ENCODE measurements at regions not wholly inside any gene's neighbourhood (a gene's known extent, or its start where the extent isn't known, plus 50 kb on each side); places are given as distances from the start of the nearest gene placed in this dataset.

- TF ChIP-seq SAP30 (IDR thresholded peaks at IDR 0.05; ENCODE audit: insufficient read depth, insufficient replicate concordance, low read length) (no peak), GABPA (IDR thresholded peaks at IDR 0.05; ENCODE audit: borderline replicate concordance, insufficient read depth, low read length) (no peak), EZH2 (IDR thresholded peaks at IDR 0.05; ENCODE audit: low read depth, low read length, severe bottlenecking) (no peak), TBP (IDR thresholded peaks at IDR 0.05; ENCODE audit: low read depth, low read length) (no peak), NRF1 (IDR thresholded peaks at IDR 0.05; ENCODE audit: low read depth, low read length) (no peak), POU5F1 (IDR thresholded peaks at IDR 0.05; ENCODE audit: low read depth, low read length) (no peak)
Observed at GRCh38 chr20:60313191-60313590, 355.0 kb downstream of the CDH26 start (continued).

Data from H1 (cell line).